ENCODE measurements at regions not wholly inside any gene's neighbourhood (a gene's known extent, or its start where the extent isn't known, plus 50 kb on each side); places are given as distances from the start of the nearest gene placed in this dataset.
"Not testable (repeated sequence)": the region's sequence is repeated elsewhere in the genome, so short reads cannot be mapped to it uniquely, and the experiment has no call there.

DNA sequence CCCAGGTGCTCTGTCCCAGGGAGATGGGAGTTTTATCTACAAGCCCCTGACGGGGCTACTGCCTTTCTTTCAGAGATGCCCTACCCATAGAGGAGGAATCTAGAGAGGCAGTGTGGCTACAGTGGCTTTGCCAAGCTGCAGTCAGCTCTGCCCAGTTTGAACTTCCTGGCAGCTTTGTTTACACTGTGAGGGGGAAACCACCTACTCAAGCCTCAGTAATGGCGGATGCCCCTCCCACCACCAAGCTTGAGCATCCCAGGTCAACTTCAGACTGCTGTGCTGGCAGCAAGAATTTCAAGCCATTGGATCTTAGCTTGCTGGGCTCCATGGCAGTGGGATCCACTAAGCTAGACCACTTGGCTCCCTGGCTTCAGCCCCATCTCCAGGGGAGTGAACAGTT is 53.1 kb upstream of the TMEM252 start:
- not testable (repeated sequence) for DNase-seq

- no peak for DNase-seq
These were observed 55.2 kb upstream of the TMEM252 start for GRCh38 chr9:68595868-68596267.

DNA sequence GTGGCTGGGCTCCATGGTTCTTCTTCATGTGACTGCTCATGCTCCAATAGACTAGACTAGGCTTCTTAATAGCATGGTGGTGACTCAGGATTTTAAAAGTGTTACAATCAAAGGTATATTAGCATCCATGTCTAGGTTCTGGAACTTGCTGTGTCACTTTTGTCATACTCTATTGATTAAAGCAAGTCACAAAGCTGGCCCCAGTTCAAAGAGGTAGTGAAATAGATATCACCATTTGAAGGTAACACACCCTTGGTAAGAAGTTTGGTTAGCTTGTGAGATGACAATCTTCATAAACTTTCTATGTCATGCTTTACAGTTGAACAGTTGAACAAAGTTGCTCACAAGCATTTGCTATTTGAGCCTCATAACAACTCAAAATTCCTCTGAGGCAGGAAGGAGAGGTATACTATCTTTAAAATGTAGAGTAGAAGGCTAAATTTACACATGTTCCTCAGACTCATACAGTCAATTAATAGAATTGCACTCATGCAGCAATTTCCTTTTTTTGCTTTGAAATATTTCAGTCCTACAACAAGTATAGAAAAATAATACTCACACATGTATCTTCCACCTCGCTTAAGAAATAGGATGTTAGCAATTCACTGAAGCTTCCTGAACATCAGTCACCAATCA is 56.8 kb upstream of the TMEM252 start:
- DNase-seq: no peak

GRCh38 chr9:68599826-68600225 is 59.1 kb upstream of the TMEM252 start:
- no peak for DNase-seq

GRCh38 chr9:68601081-68601480 is 60.4 kb upstream of the TMEM252 start:
- DNase-seq: no peak

GRCh38 chr9:68603371-68603770 is 62.7 kb upstream of the TMEM252 start:
- DNase-seq: no peak

GRCh38 chr9:68608763-68609162 is 68.1 kb upstream of the TMEM252 start:
- DNase-seq: no peak

GRCh38 chr9:68609901-68610415 is 69.3 kb upstream of the TMEM252 start:
- no peak for DNase-seq

DNA sequence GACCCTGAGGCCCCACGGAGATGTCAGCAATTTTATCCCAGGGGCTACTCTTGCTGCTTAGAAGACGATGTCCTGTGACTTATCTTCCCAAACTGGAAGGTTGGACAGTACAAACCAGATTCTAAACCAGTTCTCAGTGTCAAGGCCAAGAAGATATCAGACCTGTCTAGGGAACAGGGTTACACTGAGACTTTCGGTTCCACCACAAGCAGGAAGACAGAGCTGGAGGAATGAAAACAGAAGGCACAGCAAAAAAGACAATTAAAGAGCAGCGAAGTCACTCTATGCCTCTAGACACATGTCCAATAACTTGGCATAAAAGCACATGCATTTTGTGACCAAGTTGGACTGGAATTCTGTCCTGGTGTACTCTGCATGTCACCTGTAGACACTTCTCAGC is 73.4 kb upstream of the TMEM252 start:
- DNase-seq: no peak

DNA sequence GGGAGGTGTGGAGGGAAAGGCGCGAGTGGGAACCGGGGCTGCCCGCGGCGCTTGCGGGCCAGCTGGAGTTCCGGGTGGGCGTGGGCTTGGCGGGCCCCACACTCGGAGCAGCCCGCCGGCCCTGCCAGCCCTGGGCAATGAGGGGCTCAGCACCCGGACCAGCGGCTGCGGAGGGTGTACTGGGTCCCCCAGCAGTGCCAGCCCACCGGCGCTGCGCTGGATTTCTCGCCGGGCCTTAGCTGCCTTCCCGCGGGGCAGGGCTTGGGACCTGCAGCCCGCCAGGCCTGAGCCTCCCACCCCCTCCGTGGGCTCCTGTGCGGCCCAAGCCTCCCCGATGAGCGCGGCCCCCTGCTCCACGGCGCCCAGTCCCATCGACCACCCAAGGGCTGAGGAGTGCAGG is 76.3 kb upstream of the TMEM252 start:
- not testable (repeated sequence) for DNase-seq

DNA sequence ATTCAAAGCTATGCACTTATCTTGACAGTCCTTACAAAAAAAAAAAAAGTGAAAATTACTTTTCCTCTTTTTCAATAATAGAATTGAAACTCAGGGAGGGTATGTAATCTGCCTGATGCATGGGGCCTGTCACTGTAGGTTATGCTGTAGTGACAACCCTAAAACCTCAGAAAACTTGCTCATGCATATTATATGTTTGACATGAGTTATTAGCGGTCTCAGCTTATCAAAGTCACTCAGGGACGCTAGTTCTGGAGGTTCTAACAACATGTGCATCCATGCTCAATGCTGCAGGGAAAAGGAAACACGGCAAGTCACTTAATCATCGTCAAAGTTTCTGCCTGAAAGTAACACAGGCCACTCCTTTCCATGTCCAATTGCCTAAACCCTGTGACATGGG is 78.4 kb upstream of the TMEM252 start:
- no peak for DNase-seq

DNA sequence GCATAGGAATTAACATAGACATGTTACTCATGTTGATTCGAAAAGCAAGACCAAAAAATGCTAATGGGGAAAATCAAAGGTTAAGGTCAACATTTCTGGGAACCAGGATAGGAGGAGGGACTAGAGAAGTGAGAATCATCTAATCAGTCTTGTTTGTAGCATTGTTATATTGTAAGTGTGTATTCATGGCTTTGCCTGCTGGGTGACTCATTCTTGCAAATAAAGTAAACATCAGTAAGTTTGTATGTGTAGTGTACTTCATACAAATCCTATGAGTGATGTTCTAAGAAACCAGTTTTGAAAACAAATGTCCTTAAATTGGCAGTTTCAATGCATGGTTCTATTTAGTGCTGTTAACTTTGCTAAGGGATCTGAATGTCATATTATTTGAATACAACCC is 79.0 kb upstream of the TMEM252 start:
- no peak for DNase-seq

- no peak for DNase-seq
These were observed 79.5 kb upstream of the PIP5K1B start for GRCh38 chr9:68625559-68625958.

DNA sequence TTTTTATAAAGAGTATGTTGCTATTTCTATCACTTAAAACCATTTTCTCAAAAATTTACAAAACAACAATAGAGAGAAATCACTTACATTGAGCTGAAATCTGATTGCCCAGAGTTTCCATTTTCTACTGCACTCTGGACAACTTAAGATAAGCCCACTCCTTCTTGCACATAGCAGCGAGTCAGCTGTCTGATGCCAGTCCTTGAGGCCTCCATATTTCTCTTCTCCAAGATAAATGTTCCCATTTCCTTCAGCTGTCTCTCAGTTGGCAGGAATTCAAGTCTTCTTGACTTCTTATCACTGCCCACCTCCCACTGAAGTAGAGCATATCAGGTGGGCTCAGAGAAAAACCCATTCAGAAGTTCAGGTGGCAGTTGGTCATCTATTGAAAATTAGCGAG is 78.5 kb upstream of the PIP5K1B start:
- no peak for DNase-seq

GRCh38 chr9:68627104-68627503 is 77.9 kb upstream of the PIP5K1B start:
- DNase-seq: no peak

- DNase-seq: no peak
These were observed 77.4 kb upstream of the PIP5K1B start for GRCh38 chr9:68627594-68627993.

GRCh38 chr9:68629042-68629441 is 76.0 kb upstream of the PIP5K1B start:
- DNase-seq: no peak

GRCh38 chr9:68631811-68632210 is 73.2 kb upstream of the PIP5K1B start:
- DNase-seq: no peak

- no peak for DNase-seq
These were observed 68.0 kb upstream of the PIP5K1B start for GRCh38 chr9:68637020-68637419.

GRCh38 chr9:68639261-68639660 is 65.8 kb upstream of the PIP5K1B start:
- not testable (repeated sequence) for DNase-seq

- peak; percentile 62 for DNase-seq
These were observed 64.5 kb upstream of the PIP5K1B start for GRCh38 chr9:68640421-68641089.

GRCh38 chr9:68643901-68644809 is 60.9 kb upstream of the PIP5K1B start:
- peak; percentile 84 for DNase-seq

DNA sequence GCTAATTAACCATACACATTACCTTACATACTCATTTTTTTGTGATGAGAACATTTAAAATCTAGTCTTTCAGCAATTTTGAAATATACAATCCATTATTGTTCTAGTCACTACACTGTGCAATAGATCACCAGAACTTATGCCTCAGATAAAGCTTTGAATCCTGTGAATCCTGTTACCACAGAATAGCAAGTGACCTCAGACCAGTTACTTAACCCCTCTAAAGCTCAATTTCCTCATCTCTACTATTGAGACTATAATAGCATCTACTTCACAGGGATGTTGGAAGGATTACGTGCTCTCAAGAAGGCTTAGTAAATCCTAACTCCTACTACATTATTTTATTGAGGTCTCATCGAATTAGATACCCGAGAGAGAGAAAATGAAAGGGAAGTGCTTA is 60.2 kb upstream of the PIP5K1B start:
- DNase-seq: peak; percentile 84

DNA sequence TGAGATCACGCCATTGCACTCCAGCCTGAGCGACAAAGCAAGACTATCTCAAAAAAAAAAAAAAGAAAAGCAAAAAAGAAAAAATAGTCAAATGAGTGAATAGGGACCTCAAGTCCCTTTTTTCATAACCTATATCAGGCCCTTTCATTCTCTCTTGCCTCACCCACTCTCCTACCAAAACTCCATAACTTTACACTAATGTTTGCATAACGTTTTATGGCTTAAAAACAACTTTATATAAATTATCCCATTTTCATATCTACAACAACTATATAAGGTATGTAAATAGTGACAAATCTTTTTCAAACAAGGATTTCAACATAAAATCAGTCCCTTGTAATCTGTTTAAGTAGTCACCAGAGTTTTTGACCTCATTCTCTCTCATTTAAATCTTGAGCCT is 56.9 kb upstream of the PIP5K1B start:
- DNase-seq: no peak

Data from MV-4-11 (cell line).